Germinal center (tissue), 1 donor: ENCODE measurements at regions not wholly inside any gene's neighbourhood (a gene's known extent, or its start where the extent isn't known, plus 50 kb on each side); places are given as distances from the start of the nearest gene placed in this dataset.
"Not testable (repeated sequence)": the region's sequence is repeated elsewhere in the genome, so short reads cannot be mapped to it uniquely, and the experiment has no call there.

Experiments used
- DNase-seq: peaks from one replicate; pipeline ENCODE4 v3.0.0; 2012; ENCODE audit warnings: mixed read lengths, low spot score

DNA sequence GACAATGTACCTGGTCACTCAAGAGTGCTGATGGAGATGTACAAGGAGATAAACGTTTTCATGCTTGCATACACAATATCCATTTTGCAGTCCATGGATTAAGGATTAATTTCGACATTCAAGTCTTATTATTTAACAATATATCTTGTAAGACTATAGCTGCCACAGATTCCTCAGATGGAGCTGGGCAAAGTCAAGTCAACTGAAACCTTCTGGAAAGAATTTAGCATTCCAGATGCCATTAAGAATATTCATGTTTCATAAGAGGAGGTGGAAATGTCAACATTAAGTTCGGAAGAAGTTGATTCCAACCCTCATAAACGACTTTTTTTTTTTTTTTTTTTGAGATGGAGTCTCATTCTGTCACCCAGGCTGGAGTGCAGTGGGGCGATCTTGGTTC lies 126.0 kb downstream of the SHANK2 start:
- not testable (repeated sequence) for DNase-seq

DNA sequence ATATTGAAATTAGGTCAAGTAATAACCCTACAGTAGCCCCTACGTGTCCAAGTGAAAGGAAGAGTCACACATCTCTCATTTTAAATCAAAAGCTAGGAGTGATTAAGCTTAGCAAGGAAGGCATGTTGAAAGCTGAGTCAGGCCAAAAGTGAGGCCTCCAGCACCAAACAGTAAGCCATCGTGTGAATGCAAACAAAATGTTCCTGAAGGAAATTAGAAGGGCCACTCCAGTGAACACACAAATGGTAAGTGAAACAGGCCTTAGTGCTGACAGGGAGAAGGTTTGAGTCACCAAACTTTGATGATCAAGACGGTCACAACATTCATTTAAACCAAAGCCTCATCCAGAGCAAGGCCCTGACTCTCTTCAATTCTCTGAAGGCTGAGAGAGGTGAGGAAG lies 127.2 kb downstream of the SHANK2 start:
- DNase-seq = no peak

DNA sequence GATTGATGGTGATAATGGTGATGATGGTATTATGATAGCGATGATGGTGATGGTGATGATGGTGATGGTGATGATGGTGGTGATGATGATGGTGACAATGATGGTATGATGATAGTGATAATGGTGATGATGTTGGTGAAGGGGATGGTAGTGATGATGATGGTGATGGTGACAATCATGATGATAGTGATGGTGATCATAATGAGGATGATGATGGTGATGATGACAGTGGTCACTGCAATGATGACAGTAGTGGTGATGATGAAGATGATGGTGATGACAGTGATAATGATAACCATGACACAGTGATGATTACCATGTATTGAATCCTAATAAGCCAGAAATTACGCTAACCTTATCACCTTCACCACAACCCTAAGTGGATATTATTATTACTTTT lies 128.2 kb downstream of the SHANK2 start:
- DNase-seq = no peak

DNA sequence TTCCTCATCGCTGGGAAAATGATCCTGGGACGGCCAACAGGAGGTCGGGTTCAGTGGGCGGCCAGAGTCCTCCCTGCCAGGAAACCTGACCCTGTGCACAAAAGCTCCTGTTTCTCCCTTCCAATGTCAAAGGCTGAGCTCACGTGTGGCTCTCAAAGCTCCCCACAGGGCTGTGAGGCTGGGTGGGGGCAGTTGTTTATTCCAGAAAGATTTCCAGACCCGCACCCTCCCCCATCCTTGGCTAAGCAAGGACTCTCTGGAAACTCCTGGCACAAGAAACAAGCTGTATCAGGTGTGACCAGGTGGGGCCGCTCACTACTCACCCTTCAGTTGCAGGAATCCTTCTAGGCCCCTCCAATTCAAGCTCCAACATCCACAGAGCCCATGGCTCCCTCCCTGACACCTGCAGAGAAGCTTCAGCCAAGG lies 131.9 kb downstream of the SHANK2 start:
- DNase-seq = no peak

DNA sequence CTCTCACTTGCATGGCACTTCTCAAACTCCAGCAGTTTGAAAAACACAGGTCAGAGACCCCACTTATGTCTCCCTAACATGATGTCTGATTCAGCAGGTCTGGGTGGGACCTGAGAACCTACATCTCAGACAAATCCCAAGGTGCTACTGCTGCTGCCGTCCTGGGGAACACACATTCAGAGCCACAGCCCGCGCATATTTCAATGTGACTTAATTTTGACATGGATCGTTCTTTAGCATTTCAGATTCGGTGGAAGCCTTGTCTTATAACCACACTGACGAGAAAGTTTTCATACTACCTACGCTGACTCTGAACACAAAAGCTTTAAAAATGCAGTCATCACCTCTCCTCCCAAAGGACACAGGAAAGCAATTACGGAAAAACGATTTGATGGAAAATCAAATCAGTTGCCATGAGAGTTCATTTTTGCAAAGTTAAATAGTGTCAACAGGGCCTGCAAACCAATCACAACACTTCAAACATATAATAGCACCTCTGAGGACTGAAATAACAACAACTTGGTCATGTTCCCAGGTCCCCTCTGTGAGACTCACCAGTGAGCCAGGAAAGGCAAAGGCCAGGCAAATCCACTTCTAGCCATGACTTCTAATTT lies 132.6 kb downstream of the SHANK2 start:
- DNase-seq = no peak

DNA sequence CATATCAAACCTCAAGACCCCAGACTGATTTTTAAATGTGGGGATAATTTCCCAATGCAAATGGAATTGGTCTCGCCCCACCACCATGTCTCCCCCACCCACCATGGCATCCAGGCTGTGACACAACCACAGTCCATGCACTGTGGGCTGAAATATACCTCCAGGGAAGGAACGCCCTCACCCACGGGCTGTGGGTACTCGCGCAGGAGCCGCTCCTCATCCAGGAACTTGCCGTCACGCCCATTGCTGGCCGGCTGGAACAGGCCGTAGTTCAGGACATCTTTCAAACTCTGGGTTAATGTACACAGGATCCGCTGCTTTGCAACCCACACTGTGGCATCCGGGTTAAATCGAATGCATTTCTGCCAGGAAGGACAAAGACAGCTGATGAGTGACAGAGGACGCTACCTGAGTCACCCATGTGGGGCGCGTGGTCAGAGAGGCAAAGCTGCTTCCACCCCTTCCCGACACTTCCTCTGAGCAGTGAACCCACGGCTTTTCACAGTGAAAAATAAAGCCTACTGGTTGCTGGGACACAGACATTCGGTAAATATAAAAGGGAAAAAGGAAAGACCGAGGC lies 133.6 kb downstream of the SHANK2 start:
- DNase-seq = no peak

DNA sequence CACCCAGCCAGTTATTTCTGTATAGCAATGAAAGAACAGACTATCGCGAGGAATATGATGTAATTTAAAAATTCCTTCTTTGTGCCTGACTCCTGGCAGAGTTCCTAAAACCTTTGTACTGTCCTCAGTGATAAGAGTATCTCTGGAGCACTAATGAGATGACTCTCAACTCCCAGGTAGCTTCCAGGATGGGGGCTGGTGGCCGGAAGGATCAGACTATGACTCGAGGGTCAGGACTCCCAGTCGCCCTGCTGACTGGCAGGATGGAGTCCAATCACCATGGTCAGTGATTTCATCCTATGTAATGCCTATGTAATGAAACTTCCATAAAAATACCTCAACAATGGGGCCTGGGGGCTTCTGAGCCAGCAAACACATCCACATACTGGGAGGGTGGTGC lies 135.1 kb downstream of the SHANK2 start:
- no peak for DNase-seq

DNA sequence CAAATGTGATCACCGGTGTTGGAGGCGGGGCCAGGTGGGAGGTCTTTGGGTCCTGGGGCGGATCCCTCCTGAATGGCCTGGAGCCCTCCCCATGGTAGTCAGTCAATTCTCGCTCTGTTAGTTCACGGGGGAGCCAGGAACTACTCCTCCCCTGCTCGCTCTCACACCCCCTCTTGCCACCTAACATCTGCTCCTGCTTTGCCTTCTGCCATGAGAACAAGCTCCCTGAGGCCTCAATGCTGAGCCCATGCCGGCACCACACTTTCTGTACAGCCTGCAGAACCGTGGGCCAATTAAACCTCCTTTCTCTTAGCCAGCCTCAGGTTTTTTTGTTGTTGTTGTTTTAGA lies 135.7 kb downstream of the SHANK2 start:
- DNase-seq = no peak

DNA sequence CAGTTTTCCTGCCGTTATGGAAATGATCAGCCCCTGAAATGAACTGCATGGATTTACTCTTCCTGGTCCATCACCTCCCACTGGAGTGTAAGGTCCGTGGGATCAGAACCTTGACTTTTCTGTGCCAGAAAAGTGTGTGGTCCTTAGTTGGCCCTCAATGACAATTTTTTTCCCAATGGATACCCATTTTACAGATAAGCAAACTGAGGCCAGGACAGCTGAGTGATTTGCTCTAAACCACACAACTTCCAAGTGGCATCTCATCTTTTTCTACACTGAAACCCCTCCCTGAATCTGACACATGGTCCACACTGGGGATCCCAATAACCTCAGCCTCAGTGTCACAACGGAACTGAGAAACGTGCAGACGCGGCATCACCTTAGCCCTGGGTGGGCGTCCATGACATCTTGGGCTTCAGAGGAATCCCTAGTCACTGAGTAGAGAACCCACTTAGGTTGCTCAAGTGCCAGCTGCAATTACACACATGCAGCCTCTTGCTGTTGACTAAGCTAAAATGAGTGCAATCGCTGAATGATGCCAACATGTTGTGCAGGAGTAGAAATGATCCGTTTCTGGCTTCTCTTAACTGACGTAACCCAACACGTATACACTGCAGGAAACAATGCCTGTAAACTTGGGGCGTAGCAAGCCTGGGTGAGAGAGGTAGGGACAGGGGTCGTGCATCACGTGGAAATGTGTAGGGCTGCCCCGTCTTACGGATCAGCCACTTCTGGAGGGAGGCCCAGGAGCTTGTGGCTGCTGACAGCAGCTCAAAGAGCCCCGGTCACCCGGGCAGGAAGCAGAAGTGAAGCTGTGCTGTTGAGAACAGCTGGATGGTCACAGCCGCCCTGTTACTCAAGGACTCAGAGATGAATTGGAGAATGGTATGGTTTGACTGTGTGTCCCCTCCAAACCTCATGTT lies 136.3 kb downstream of the SHANK2 start:
- no peak for DNase-seq

DNA sequence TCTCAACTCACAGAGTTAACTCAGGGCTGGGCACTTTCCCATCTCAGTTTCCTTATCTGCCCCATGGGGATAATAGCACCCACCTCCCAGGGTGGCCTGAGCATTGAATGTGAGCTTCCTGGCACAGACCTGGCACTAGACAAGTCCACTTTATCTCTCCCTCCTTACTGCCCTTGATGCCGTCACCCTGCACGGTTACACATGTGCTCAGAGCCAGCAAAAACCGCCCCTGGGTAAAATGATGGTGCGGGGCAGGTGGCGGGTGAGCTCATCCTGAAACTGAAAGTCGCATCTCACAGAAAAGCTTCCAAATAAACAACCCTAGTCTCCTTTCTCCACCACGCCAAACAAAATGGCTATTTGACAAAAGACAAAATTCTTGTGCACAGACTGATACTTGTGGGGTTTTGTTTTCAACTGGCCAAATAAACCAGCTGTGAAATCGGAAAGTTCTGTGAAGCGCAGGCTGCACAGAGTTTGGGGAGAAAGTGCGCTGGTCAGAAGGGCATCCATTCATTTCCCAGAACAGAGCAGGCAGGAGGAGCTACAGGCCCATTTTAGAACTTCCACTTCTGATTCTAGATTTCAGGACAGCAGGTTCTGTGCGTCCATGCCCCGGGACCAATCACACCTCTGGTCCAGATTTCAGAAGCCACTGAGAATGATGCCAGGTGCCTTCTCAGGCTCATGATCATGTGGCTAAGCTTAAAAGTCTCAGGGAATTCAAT lies 138.1 kb downstream of the SHANK2 start:
- DNase-seq = no peak

DNA sequence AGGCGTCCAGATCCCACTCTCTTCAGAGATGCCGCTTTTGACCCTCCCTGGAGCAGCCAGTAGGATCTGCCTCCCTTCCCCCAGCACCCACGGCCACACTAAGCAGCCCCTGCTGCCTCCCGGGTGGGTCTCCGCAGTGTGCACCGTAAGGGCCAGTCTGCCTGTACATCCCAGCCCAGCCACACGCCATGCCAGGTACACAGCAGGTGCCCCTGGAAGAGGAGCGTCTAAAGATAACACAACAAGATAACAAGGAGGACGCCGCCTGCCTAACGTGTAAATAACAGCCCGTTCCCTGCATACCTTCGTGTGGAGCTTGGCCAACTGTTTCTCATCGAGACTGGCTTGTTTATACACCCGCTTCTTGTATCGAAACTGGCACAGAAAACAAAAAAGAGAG lies 139.4 kb downstream of the SHANK2 start:
- DNase-seq = no peak

DNA sequence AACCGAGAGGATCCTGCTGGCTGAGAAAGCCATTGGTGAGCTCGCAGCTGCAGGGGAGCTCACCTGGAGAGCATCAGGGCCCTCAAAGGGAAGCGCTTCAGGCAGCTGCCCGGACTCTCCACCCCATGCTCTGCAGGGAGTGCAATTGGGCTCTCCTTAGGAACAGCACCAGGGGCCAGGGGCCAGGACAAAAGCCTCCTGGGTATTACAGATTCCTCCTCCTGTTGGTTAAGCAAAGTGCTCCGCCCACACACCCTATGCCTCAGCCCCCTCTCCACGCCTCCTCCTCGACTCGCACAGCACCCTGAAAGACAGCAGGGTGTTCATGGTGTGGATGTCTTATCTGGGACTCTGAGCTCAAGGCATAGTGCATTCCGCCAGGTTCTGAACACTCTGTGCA lies 139.9 kb downstream of the SHANK2 start:
- no peak for DNase-seq

DNA sequence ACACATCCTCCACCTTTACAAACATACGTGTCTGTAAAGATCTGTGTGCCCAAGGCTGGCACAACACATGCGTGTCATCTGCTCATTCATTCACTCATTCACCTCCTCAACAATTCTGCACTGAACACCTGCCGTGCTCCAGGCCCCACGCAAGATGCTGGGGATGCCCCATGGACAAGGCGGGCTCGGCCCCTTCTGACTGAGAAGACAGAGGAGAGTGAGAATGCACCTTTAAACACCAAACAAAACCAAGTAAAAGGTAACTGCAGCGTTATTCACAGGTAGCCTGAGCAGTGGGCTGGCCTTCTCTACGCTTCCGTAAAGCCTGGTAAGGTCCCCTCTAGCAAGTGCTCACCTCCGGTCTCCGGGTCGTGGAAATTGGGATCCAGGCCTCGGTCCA lies 142.8 kb downstream of the SHANK2 start:
- no peak for DNase-seq

DNA sequence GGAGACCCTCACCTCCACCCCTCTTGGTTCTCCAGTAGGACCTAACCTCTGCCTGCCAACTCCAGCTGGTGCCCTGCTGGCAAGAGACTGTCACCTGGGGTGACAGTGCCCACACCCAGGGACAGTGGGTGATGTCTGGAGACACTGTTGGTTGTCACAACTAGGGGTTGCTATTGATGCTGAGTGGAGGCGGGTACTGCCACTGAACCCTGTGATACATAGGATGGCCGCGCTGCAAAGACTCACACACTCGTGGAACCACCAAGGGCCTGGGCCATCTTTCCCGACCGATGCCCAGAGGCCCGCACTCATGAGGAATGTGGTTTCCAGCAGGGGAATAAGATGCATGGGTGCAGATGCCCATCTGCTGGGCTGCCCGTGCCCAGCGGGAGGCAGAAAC lies 143.2 kb downstream of the SHANK2 start:
- no peak for DNase-seq

DNA sequence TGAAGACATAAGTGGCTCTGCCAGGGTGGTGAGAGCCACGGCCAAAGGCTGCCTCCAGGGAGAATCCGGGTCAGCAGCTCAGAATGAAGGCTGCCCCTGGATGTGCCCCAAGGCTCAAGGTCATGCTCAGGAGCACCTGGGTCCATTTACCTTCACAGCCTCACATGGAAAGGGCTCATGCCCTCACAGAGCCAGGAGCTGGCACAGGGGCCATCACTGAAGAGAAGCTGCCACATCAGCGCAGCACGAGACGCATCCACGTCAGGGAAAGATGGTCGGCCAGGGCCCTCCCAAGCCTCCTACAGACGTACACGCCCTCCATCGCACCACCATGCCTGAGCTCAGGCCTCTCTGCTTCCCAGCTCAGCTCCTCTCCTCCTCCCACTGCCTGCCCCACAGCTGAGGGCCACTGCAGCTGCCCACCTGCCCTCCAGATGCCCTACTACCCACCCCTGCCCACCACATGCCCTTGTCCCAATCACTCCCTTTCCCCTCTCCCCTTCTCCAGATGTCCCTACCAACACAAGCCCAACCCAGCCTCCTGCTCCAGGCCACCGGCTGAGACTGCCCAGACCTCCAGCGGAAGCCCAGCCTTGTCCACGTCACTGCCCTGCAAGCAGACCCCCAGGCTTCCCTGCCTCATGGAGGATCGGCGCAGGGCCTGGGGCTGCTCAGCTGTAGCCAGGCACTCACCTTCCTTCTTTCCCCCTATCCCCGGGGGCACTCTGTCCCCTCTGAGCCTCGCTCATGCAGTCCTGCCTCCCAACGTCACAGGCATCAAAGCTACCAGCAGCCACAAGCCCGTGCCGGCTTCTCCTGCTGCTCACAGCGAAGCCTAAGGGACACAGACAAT lies 144.1 kb downstream of the SHANK2 start:
- no peak for DNase-seq

DNA sequence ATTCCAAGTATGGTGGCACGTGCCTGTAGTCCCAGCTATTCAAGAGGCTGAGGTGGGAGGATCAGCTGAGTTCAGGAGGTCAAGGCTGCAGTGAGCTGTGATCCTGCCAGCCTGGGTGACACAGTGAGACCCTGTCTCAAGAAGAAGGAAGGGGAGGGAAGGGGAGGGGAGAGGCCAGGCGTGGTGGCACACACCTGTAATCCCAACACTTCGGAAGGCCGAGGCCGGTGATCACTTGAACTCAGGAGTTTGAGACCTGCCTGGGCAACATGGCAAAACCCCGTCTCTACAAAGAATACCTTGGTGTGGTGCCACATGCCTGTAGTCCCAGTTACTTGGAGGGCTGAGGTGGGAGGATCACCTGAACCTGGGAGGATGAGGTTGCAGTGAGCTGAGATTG lies 145.7 kb downstream of the SHANK2 start:
- no peak for DNase-seq

DNA sequence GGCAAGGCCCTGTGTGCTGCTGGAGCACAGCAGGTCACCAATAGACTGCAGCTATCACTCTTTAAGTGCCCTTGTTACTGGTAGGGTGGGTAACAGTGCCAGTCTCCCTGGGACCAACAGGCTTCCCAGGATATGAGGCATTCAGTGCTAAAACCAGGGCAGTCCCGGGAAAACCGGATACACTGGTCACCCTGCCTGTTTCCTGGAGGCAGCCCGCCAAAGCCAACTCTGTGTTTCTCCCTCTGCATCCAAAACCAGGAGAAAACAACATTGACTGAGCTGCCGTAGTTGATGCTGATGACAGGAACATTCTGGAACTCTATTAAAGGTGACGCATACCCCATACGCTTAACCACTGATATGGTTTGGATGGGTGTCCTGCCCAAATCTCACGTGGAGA lies 149.1 kb downstream of the SHANK2 start:
- DNase-seq = no peak

DNA sequence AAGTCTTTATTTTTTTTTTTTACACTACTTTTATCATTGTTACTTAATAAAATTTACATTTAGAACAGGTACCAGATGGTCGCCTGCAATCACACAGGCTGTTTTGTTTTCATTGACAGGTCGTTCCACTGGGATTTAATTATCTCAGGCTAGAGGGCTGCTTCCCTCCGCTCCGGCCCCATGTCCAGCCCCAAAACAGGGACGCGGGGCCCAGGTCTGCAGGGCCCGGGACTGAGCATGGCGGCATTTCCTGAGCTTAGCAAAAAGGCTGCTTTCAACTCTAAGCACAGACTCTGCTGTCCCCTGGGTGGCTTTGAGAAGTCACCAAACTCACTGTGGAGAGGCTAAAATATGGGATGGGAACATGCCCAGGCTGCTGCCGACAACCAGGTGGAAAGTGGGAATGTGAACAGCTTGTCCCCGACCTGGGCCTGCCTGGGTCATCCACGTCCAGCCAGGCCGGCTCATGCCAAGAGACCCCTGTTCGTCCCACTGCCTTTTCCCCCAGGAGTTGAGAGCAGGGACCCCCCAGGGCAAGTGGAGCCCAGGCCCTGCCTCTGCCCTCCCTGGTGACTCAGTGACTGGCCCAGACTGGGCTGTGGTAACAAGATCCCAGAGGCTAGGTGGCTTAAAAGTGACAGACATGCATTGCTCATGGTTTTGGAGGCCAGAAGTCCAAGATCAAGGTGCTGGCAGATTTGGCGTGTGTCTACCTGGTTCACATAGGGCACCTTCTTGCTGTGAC lies 150.0 kb downstream of the SHANK2 start:
- DNase-seq = no peak

DNA sequence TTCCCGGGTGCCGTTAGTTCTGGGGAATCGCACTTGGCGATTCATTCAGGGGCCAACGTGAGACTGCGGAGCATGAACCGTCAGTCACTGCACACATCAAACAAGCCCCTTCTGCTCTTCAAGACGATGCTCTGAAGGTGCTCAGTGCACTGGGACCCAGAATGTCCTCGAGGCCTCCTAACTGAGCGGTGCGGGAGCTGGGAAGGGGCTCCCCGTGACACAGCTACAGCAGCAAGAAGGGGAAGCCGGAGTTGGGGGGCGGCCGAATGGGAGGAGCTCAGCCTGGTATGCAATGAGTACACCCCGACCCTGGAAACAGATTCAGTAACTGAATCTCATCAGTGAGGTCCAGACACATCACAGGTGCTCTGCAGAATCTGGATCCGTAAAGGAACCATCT lies 150.8 kb downstream of the SHANK2 start:
- DNase-seq = no peak

DNA sequence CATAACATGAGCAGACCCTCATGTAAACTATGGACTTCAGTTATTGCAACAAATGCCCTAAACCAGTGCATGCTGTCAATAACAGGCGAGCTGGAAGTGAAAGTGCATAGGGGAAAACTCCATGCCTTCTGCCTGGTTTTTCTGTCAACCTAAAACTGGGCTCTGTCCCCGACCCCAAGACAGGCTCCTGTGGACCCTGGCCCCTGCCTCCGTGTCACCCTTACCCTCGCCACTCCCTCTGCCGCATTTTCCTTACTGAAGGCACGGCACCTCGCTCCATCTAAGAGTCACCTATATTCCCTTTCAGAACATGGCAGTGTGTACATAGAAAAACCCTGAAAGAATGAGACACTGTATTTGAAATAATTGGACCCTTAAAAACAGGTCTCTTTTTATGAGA lies 151.3 kb downstream of the SHANK2 start:
- no peak for DNase-seq

DNA sequence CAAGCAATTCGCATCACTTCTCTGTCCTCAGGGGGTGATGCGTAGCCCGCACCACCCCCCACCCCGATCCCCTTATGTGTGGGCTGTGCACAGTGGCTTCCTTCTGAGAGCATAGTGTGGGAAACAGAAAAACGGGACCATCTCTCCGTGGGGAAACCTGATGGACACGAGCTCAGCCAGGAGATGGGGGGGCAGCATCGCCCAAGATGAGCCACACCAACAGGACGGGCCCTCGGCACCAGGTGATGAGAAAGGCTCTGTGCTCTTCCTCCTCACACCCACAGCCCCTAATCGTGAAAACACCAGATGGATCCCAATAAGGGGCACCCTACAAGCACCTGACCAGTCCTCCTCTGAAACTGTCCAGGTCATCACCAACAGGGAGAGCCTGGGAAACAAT lies 153.6 kb downstream of the SHANK2 start:
- DNase-seq = no peak
